Osteoblast (primary cell): ENCODE measurements at regions not wholly inside any gene's neighbourhood (a gene's known extent, or its start where the extent isn't known, plus 50 kb on each side); places are given as distances from the start of the nearest gene placed in this dataset.

Source experiments
- DNase-seq: peaks from one replicate; pipeline ENCODE4 v3.0.0; 2011; ENCODE audit warnings: low spot score, mixed read lengths; ENCODE audit not compliant: insufficient read length; ENCODE audit errors: missing footprints
- H2AFZ ChIP-seq: 2 replicates; pipeline ENCODE4 v1.6.0; 2011; ENCODE audit warnings: mild to moderate bottlenecking, low read length
- H3K27ac ChIP-seq: 2 replicates; pipeline ENCODE4 v1.5.1; 2011; ENCODE audit warnings: mild to moderate bottlenecking, low read depth, low read length, moderate library complexity
- H3K27me3 ChIP-seq: 2 replicates; pipeline ENCODE4 v1.6.0; 2012; ENCODE audit warnings: mild to moderate bottlenecking, control low read depth, inconsistent platforms, low read length, moderate library complexity; ENCODE audit not compliant: insufficient read depth
- H3K36me3 ChIP-seq: 2 replicates; pipeline ENCODE4 v1.5.1; 2011; ENCODE audit warnings: mild to moderate bottlenecking, low read length, control low read depth, moderate library complexity; ENCODE audit not compliant: insufficient read depth
- H3K4me1 ChIP-seq: 2 replicates; pipeline ENCODE4 v1.5.1; 2011; ENCODE audit warnings: mild to moderate bottlenecking, low read length, control low read depth, moderate library complexity; ENCODE audit not compliant: insufficient read depth
- H3K4me2 ChIP-seq: 2 replicates; pipeline ENCODE4 v1.6.0; 2011; ENCODE audit warnings: mild to moderate bottlenecking, low read length; ENCODE audit not compliant: insufficient read depth
- H3K4me3 ChIP-seq: fragments of 200-600 bp; sonication (generic); 3 replicates; pipeline ENCODE4 v1.5.1; 2012; ENCODE audit warnings: mild to moderate bottlenecking, low read length, inconsistent platforms; ENCODE audit not compliant: insufficient read depth
- H3K79me2 ChIP-seq: 2 replicates; pipeline ENCODE4 v1.6.0; 2012; ENCODE audit warnings: mild to moderate bottlenecking, low read length, control low read depth, inconsistent platforms; ENCODE audit not compliant: insufficient read depth
- H3K9me3 ChIP-seq: 2 replicates; pipeline ENCODE4 v1.5.1; 2011; ENCODE audit warnings: low read depth, low read length, control low read depth
- H4K20me1 ChIP-seq: 2 replicates; pipeline ENCODE4 v1.6.0; 2012; ENCODE audit warnings: mild to moderate bottlenecking, low read length, control low read depth; ENCODE audit not compliant: insufficient read depth
- TF ChIP-seq, protein P1 (sequence below): IDR thresholded peaks from 2 replicates; pipeline ENCODE4 v1.5.1; 2011; ENCODE audit warnings: mild to moderate bottlenecking, low read depth, low read length, moderate library complexity; ENCODE audit errors: extremely low read depth

DNA sequence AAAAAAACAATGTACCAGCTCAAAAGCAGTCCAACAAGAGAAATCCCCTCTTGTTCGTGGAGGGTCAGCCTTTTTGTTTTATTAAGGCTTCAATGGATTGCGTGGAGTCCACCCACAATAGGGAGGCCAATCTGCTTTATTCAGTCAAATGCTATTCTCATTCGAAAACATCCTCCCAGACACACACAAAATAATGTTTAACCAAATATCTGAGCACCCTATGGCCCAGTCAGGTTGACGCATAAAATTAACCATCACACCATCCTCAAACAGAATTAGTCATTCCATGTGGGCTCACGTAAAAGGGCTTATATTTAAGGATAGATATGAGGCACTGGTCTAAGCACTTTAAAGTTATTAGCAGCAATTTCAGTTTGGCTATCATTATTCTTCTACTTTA lies 58.9 kb upstream of the DEUP1 start:
- Histone ChIP-seq H3K9me3 (no peaks in the 10 kb centered on the region), H3K36me3 (no peaks in the 10 kb centered on the region), H3K4me3 (no peak overlapping the region), H2AFZ (no peak overlapping the region), H3K4me1 (no peaks in the 10 kb centered on the region), H3K27ac (no peak overlapping the region), H4K20me1 (no peaks in the 10 kb centered on the region), H3K79me2 (no peaks in the 10 kb centered on the region), H3K27me3 (no peaks in the 10 kb centered on the region), H3K4me2 (no peak overlapping the region)
- DNase-seq = no peak
- TF ChIP-seq, protein P1, sequence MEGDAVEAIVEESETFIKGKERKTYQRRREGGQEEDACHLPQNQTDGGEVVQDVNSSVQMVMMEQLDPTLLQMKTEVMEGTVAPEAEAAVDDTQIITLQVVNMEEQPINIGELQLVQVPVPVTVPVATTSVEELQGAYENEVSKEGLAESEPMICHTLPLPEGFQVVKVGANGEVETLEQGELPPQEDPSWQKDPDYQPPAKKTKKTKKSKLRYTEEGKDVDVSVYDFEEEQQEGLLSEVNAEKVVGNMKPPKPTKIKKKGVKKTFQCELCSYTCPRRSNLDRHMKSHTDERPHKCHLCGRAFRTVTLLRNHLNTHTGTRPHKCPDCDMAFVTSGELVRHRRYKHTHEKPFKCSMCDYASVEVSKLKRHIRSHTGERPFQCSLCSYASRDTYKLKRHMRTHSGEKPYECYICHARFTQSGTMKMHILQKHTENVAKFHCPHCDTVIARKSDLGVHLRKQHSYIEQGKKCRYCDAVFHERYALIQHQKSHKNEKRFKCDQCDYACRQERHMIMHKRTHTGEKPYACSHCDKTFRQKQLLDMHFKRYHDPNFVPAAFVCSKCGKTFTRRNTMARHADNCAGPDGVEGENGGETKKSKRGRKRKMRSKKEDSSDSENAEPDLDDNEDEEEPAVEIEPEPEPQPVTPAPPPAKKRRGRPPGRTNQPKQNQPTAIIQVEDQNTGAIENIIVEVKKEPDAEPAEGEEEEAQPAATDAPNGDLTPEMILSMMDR = no peak

DNA sequence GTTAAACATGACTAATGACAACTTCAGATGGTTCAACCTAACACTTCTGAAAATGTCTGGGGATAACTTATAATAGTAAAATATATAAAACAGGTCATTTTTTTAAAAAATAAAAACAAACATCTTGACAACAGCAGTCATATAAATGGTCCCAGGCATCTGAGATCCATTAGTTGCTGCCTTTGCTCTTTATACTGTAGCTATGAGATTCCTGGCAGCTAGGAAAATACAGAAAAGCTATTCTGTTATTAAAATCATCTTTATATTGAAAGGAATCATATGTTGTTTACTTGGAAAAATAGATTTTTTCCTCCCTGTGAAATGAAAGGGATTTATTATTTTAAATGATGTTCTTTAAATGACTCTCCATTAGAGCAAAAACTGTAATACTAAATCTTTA lies 55.7 kb upstream of the DEUP1 start:
- no peaks in the 10 kb centered on the region for H3K27me3 ChIP-seq
- no peak overlapping the region for H3K27ac ChIP-seq
- TF ChIP-seq, protein P1 = no peak
- H3K79me2 ChIP-seq = no peaks in the 10 kb centered on the region
- H3K4me1 ChIP-seq = no peaks in the 10 kb centered on the region
- no peak overlapping the region for H2AFZ ChIP-seq
- no peak for DNase-seq
- H3K9me3 ChIP-seq = no peaks in the 10 kb centered on the region
- no peak overlapping the region for H3K4me3 ChIP-seq
- no peaks in the 10 kb centered on the region for H3K36me3 ChIP-seq
- H3K4me2 ChIP-seq = no peak overlapping the region
- no peaks in the 10 kb centered on the region for H4K20me1 ChIP-seq

DNA sequence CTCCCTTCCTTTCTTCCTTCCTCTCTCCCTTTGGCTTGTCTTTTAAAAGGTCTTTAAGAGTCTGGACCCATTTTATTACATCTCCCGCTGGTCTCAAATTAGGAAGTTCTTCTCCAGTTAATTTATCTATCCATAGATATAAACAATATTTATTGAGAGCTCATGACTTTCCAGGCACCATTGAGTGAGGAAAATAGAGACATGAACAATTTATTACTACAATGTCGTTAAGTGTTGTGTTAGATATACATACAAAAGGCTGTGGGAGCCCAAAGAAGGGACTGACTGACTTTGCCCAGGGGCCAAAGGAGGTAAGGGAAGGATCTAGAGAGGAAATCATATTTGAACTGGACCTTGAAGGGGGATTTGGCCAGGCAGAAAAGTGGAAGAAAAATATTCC lies 51.6 kb upstream of the DEUP1 start:
- H3K27me3 ChIP-seq = no peaks in the 10 kb centered on the region
- no peak overlapping the region for H3K4me2 ChIP-seq
- no peaks in the 10 kb centered on the region for H3K9me3 ChIP-seq
- H3K36me3 ChIP-seq = no peaks in the 10 kb centered on the region
- no peak overlapping the region for H3K27ac ChIP-seq
- TF ChIP-seq, protein P1 = no peak
- H2AFZ ChIP-seq = no peak overlapping the region
- no peaks in the 10 kb centered on the region for H4K20me1 ChIP-seq
- no peaks in the 10 kb centered on the region for H3K4me1 ChIP-seq
- H3K79me2 ChIP-seq = no peaks in the 10 kb centered on the region
- H3K4me3 ChIP-seq = no peak overlapping the region
- peak; percentile 66 for DNase-seq

DNA sequence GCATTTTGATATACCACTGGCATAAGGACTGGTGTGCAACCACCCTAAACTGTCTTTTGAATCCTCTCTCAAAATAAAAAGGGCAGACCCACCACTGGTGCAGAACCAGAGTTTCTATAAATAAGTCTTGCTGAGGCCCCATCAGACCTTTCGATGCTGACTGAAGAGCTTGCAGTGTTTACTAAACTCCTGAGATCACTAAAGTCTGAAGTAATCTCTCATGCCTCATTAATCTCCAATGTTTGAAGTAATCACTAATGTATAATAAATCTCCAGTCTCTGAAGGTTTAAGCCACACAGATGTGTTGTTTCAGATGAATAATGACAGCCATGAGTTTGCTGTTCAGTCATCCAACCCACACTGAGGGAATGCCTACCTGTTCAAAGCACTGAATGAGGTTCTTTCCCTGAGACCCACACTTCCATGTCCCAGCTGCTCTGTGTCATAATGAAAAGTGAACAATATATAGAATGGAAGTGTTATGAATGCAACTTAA lies 50.6 kb upstream of the DEUP1 start:
- no peak overlapping the region for H3K4me3 ChIP-seq
- no peaks in the 10 kb centered on the region for H3K27me3 ChIP-seq
- no peaks in the 10 kb centered on the region for H3K79me2 ChIP-seq
- no peak overlapping the region for H3K27ac ChIP-seq
- H4K20me1 ChIP-seq = no peaks in the 10 kb centered on the region
- TF ChIP-seq, protein P1 = no peak
- no peaks in the 10 kb centered on the region for H3K4me1 ChIP-seq
- no peaks in the 10 kb centered on the region for H3K9me3 ChIP-seq
- H3K4me2 ChIP-seq = no peak overlapping the region
- H3K36me3 ChIP-seq = no peaks in the 10 kb centered on the region
- H2AFZ ChIP-seq = no peak overlapping the region
- DNase-seq = no peak
